Liver (tissue), 8 donors: ENCODE measurements at regions not wholly inside any gene's neighbourhood (a gene's known extent, or its start where the extent isn't known, plus 50 kb on each side); places are given as distances from the start of the nearest gene placed in this dataset.

ENCODE experiments used
- DNase-seq: peaks from one replicate; pipeline ENCODE4 v3.0.0-alpha.2; 2017; ENCODE audit warnings: low spot score
- H3K27ac ChIP-seq, 2 donors: one replicate each; pipeline ENCODE4 v1.7.0; 2013; ENCODE audit warnings: inconsistent platforms in 2 of 2, low read length in 2 of 2, control low read depth in 1 of 2, low read depth in 1 of 2, mild to moderate bottlenecking in 1 of 2
- H3K27me3 ChIP-seq, 4 donors: one replicate each; pipeline versions ENCODE4 v1.6.1 to v1.7.0; 2013; ENCODE audit warnings: low read length in 3 of 4, inconsistent platforms in 1 of 4, mild to moderate bottlenecking in 1 of 4, moderate library complexity in 1 of 4; ENCODE audit not compliant: control insufficient read depth in 4 of 4, insufficient read depth in 4 of 4
- H3K36me3 ChIP-seq, 4 donors: one replicate each; pipeline versions ENCODE4 v1.6.1 to v1.7.0; 2013; ENCODE audit warnings: low read length in 3 of 4, mild to moderate bottlenecking in 3 of 4, low read depth in 1 of 4, moderate library complexity in 1 of 4; ENCODE audit not compliant: control insufficient read depth in 4 of 4, insufficient read depth in 3 of 4
- H3K4me1 ChIP-seq, 4 donors: one replicate each; pipeline versions ENCODE4 v1.6.1 to v1.7.0; 2013; ENCODE audit warnings: low read length in 3 of 4, mild to moderate bottlenecking in 3 of 4, moderate library complexity in 1 of 4; ENCODE audit not compliant: control insufficient read depth in 4 of 4, insufficient read depth in 4 of 4
- H3K4me3 ChIP-seq, 3 donors: one replicate each; pipeline versions ENCODE4 v1.6.1 to v1.7.0; 2013; ENCODE audit warnings: low read length in 3 of 3, control low read depth in 1 of 3, low read depth in 1 of 3, mild to moderate bottlenecking in 1 of 3
- H3K9ac ChIP-seq, 2 donors: one replicate each; pipeline ENCODE4 v1.7.0; 2013; ENCODE audit warnings: low read length in 2 of 2, mild to moderate bottlenecking in 2 of 2, moderate library complexity in 2 of 2, control low read depth in 1 of 2, low read depth in 1 of 2
- H3K9me3 ChIP-seq, 4 donors: one replicate each; pipeline versions ENCODE4 v1.6.1 to v1.7.0; 2013; ENCODE audit warnings: low read length in 3 of 4; ENCODE audit not compliant: control insufficient read depth in 4 of 4
- CTCF ChIP-seq: fragments of 150-350 bp; IDR thresholded peaks from 2 replicates; pipeline ENCODE4 v1.5.1; 2017; ENCODE audit warnings: improper control_type of control experiment, low read depth, low read length; ENCODE audit not compliant: missing input control
- FOXA1 ChIP-seq: IDR thresholded peaks from 2 replicates; pipeline ENCODE4 v1.6.1; 2016; ENCODE audit warnings: antibody characterized with exemption
- FOXA2 ChIP-seq: IDR thresholded peaks from 2 replicates; pipeline ENCODE4 v1.6.1; 2016; ENCODE audit warnings: antibody characterized with exemption
- GABPA ChIP-seq, 2 donors: IDR thresholded peaks in 1 of 2; conservative IDR thresholded peaks in 1 of 2; 2 replicates each; pipeline ENCODE4 v1.6.1; 2016; ENCODE audit warnings: antibody characterized with exemption in 2 of 2, mild to moderate bottlenecking in 1 of 2, moderate library complexity in 1 of 2
- HNF4A ChIP-seq, 2 donors: conservative IDR thresholded peaks; 2 replicates each; pipeline ENCODE4 v1.6.1; 2016; ENCODE audit warnings: antibody characterized with exemption in 2 of 2, mild to moderate bottlenecking in 2 of 2
- HNF4G ChIP-seq: IDR thresholded peaks from 2 replicates; pipeline ENCODE4 v1.6.1; 2016; ENCODE audit warnings: antibody characterized with exemption
- JUND ChIP-seq, 2 donors: IDR thresholded peaks; 2 replicates each; pipeline ENCODE4 v1.6.1; 2016; ENCODE audit warnings: antibody characterized with exemption in 2 of 2
- NR2F2 ChIP-seq: IDR thresholded peaks from 2 replicates; pipeline ENCODE4 v1.6.1; 2016; ENCODE audit warnings: antibody characterized with exemption
- RXRA ChIP-seq, 2 donors: IDR thresholded peaks; 2 replicates each; pipeline ENCODE4 v1.6.1; 2017 to 2018; ENCODE audit warnings: antibody characterized with exemption in 2 of 2, mild to moderate bottlenecking in 1 of 2
- TAF1 ChIP-seq: conservative IDR thresholded peaks from 2 replicates; pipeline ENCODE4 v1.6.1; 2016; ENCODE audit warnings: antibody characterized with exemption, mild to moderate bottlenecking
- YY1 ChIP-seq: IDR thresholded peaks from 2 replicates; pipeline ENCODE4 v1.6.1; 2016; ENCODE audit warnings: antibody characterized with exemption, mild to moderate bottlenecking
- WGBS: extraction: QIAGEN DNeasy Blood & Tissue Kit; methylation state at CpG from one replicate; pipeline ENCODE4 v1.1.7; 2013; 5-methylcytosine and 5-hydroxymethylcytosine counted together
- TF ChIP-seq, protein P1 (sequence below): IDR thresholded peaks from 2 replicates; pipeline ENCODE4 v1.6.1; 2016; ENCODE audit warnings: antibody characterized with exemption
- TF ChIP-seq, protein P2 (sequence below): IDR thresholded peaks from 2 replicates; pipeline ENCODE4 v1.6.1; 2016; ENCODE audit warnings: antibody characterized with exemption, mild to moderate bottlenecking
- TF ChIP-seq, protein P3 (sequence below): IDR thresholded peaks from 2 replicates; pipeline ENCODE4 v1.6.1; 2016; ENCODE audit warnings: antibody characterized with exemption
- donor health status: healthy.
- donor health status: healthy.
- donor health status: healthy.
- donor health status: healthy.
- donor health status: healthy.

- no peaks in the 10 kb centered on the region for H3K9me3 ChIP-seq
- no peaks in the 10 kb centered on the region for H3K36me3 ChIP-seq
- H3K4me3 ChIP-seq = no peak overlapping the region
- no peak for TF ChIP-seq NR2F2
- no peak for TF ChIP-seq HNF4A (conservative IDR thresholded peaks at IDR 0.05)
- TF ChIP-seq TAF1 = no peak
- no peaks in the 10 kb centered on the region for H3K27me3 ChIP-seq
- no peak for DNase-seq
- H3K9ac ChIP-seq = no peak overlapping the region
- no peaks in the 10 kb centered on the region for H3K4me1 ChIP-seq
- no peak overlapping the region for H3K27ac ChIP-seq
- 88% methylated on average over 2 of the region's 2 CpGs for WGBS
Measured at GRCh38 chr11:90414221-90414620, 191.4 kb upstream of the CHORDC1 start.

DNA sequence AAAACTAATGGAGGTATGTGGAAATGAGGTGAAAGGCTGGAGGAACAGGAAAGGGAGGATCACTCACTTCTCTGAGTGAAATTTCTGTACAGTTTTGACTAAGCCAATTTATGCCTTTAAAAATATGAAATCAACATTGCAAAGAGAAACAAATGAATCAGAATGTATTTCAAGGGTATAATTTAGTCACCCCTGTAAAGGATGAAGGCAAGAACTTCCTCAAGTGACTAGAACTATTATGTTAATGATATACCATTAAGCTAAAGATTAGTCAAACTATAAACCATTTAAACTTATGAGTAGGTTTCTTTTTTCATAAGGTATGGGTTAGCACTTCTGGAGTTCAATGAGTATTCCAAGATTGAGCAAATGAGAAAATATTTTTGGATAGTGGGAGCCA is 184.5 kb upstream of the CHORDC1 start:
- H3K4me3 ChIP-seq = no peak overlapping the region
- no peaks in the 10 kb centered on the region for H3K27me3 ChIP-seq
- no peaks in the 10 kb centered on the region for H3K9me3 ChIP-seq
- DNase-seq = no peak
- H3K4me1 ChIP-seq = no peaks in the 10 kb centered on the region
- no peak overlapping the region for H3K27ac ChIP-seq
- no peaks in the 10 kb centered on the region for H3K36me3 ChIP-seq
- H3K9ac ChIP-seq = no peak overlapping the region
- no peak for TF ChIP-seq CTCF
- no peak for TF ChIP-seq JUND (IDR thresholded peaks at IDR 0.05)
- TF ChIP-seq, protein P1, sequence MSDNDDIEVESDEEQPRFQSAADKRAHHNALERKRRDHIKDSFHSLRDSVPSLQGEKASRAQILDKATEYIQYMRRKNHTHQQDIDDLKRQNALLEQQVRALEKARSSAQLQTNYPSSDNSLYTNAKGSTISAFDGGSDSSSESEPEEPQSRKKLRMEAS = no peak
- TF ChIP-seq, protein P2, sequence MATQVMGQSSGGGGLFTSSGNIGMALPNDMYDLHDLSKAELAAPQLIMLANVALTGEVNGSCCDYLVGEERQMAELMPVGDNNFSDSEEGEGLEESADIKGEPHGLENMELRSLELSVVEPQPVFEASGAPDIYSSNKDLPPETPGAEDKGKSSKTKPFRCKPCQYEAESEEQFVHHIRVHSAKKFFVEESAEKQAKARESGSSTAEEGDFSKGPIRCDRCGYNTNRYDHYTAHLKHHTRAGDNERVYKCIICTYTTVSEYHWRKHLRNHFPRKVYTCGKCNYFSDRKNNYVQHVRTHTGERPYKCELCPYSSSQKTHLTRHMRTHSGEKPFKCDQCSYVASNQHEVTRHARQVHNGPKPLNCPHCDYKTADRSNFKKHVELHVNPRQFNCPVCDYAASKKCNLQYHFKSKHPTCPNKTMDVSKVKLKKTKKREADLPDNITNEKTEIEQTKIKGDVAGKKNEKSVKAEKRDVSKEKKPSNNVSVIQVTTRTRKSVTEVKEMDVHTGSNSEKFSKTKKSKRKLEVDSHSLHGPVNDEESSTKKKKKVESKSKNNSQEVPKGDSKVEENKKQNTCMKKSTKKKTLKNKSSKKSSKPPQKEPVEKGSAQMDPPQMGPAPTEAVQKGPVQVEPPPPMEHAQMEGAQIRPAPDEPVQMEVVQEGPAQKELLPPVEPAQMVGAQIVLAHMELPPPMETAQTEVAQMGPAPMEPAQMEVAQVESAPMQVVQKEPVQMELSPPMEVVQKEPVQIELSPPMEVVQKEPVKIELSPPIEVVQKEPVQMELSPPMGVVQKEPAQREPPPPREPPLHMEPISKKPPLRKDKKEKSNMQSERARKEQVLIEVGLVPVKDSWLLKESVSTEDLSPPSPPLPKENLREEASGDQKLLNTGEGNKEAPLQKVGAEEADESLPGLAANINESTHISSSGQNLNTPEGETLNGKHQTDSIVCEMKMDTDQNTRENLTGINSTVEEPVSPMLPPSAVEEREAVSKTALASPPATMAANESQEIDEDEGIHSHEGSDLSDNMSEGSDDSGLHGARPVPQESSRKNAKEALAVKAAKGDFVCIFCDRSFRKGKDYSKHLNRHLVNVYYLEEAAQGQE = no peak
- TF ChIP-seq YY1 = no peak
- no peak for TF ChIP-seq FOXA2
- TF ChIP-seq, protein P3, sequence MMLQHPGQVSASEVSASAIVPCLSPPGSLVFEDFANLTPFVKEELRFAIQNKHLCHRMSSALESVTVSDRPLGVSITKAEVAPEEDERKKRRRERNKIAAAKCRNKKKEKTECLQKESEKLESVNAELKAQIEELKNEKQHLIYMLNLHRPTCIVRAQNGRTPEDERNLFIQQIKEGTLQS = no peak
- TF ChIP-seq FOXA1 = no peak
- TF ChIP-seq GABPA (IDR thresholded peaks at IDR 0.05 in 1 of 2, conservative IDR thresholded peaks at IDR 0.05 in 1 of 2) = no peak
- no peak for TF ChIP-seq TAF1
- TF ChIP-seq NR2F2 = no peak
- TF ChIP-seq HNF4G = no peak
- no peak for TF ChIP-seq RXRA (IDR thresholded peaks at IDR 0.05)

GRCh38 chr11:90392692-90393091 is 169.8 kb upstream of the CHORDC1 start:
- H3K27me3 ChIP-seq = no peaks in the 10 kb centered on the region
- 93% methylated on average over 1 of the region's 1 CpG for WGBS
- DNase-seq = no peak
- no peak for TF ChIP-seq HNF4G
- TF ChIP-seq, protein P2 = no peak
- H3K27ac ChIP-seq = no peak overlapping the region
- H3K4me3 ChIP-seq = no peak overlapping the region
- no peaks in the 10 kb centered on the region for H3K9me3 ChIP-seq
- no peaks in the 10 kb centered on the region for H3K4me1 ChIP-seq
- no peak overlapping the region for H3K9ac ChIP-seq
- no peaks in the 10 kb centered on the region for H3K36me3 ChIP-seq
